SK-N-MC (cell line): ENCODE measurements at regions not wholly inside any gene's neighbourhood (a gene's known extent, or its start where the extent isn't known, plus 50 kb on each side); places are given as distances from the start of the nearest gene placed in this dataset.

Experiments used
- DNase-seq: peaks from one replicate; pipeline ENCODE4 v3.0.0-alpha.2; 2011; ENCODE audit warnings: low read depth, low spot score
- H3K27ac ChIP-seq: fragments of 200-600 bp; sonication (generic); 2 replicates; pipeline ENCODE4 v1.5.1; 2016; ENCODE audit warnings: mixed run types
- H3K36me3 ChIP-seq: fragments of 200-600 bp; sonication (generic); 2 replicates; pipeline ENCODE4 v1.6.1; 2017; ENCODE audit warnings: antibody characterized with exemption, low read length, mixed read lengths; ENCODE audit not compliant: insufficient read depth
- H3K4me3 ChIP-seq: fragments of 200-600 bp; sonication (generic); 2 replicates; pipeline ENCODE4 v1.5.1; 2016
- H3K9ac ChIP-seq: fragments of 200-600 bp; sonication (generic); 2 replicates; pipeline ENCODE4 v1.8.0; 2017; ENCODE audit warnings: mixed run types, mixed read lengths; ENCODE audit not compliant: insufficient read length
- H3K9me3 ChIP-seq: fragments of 200-600 bp; sonication (generic); 2 replicates; pipeline ENCODE4 v1.6.1; 2017; ENCODE audit warnings: low read depth, mild to moderate bottlenecking, antibody characterized with exemption, low read length, moderate library complexity, mixed read lengths
- EZH2 ChIP-seq: fragments of 200-600 bp; sonication (generic); IDR thresholded peaks from one replicate; pipeline ENCODE4 v1.6.1; 2017; ENCODE audit warnings: antibody characterized with exemption
- FOXP2 ChIP-seq: optimal IDR thresholded peaks from 2 replicates; pipeline ENCODE3; 2011; ENCODE audit warnings: mild to moderate bottlenecking, moderate library complexity; ENCODE audit not compliant: insufficient read depth; ENCODE audit errors: extremely low read length, control extremely low read depth
- POLR2AphosphoS5 ChIP-seq: IDR thresholded peaks from 2 replicates; pipeline ENCODE4 v1.6.1; 2012; ENCODE audit warnings: mild to moderate bottlenecking, low read depth, low read length, borderline replicate concordance

DNA sequence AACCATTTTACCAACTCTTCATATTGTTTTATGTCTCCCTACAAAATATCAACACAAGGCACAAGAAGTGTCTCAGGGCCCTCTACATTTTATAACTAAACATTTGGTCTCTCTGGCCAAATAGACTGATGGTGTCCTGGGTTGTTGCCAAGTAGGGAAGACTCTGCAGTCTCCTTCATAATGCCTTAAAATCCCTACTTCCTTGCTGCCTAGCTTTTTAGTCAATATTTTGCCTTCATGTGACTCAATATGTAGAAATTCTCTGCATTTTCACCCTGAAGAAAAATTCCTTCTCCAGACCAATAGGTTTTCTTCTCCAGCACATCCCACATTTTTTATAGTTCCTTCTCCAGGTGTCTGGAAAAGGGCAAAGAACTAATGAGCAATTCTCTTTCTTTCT lies 72.6 kb upstream of the IPO9 start:
- Histone ChIP-seq H3K27ac (peak overlapping the region; percentile 74), H3K9ac (no peak overlapping the region), H3K4me3 (no peak overlapping the region), H3K36me3 (no peaks in the 10 kb centered on the region), H3K9me3 (no peaks in the 10 kb centered on the region)
- DNase-seq, result no peak
- TF ChIP-seq POLR2AphosphoS5, result no peak
- no peak for TF ChIP-seq EZH2
- no peak for TF ChIP-seq FOXP2

DNA sequence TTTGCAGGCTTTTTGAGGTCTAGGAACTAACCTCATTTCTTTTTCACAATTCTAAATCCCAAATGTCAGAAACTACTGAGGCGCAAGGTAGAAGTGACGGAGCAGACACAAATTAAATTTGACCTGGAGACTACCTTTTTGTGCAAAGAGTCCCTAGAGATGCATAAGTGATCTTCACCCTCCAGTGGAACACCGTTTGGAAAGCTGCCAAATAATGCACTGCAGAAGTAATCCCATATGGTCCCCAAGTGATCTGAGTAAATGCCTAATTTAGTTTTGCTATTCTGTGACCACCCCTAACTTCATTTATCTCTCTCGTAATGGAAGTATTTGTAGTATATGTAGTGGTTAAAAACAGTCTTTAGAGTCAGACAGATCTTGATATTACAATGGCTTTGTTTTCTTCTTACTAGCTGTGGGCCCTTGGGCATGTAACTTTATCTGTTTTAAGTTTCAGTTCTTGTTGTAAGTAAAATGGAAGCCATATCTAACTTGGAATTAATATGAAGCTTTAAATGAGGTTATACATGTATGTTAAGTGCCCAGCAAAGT lies 70.4 kb upstream of the IPO9 start:
- TF ChIP-seq EZH2, result no peak
- TF ChIP-seq POLR2AphosphoS5, result no peak
- TF ChIP-seq FOXP2, result no peak
- Histone ChIP-seq H3K9ac (no peak overlapping the region), H3K27ac (peak overlapping the region; percentile 60)

DNA sequence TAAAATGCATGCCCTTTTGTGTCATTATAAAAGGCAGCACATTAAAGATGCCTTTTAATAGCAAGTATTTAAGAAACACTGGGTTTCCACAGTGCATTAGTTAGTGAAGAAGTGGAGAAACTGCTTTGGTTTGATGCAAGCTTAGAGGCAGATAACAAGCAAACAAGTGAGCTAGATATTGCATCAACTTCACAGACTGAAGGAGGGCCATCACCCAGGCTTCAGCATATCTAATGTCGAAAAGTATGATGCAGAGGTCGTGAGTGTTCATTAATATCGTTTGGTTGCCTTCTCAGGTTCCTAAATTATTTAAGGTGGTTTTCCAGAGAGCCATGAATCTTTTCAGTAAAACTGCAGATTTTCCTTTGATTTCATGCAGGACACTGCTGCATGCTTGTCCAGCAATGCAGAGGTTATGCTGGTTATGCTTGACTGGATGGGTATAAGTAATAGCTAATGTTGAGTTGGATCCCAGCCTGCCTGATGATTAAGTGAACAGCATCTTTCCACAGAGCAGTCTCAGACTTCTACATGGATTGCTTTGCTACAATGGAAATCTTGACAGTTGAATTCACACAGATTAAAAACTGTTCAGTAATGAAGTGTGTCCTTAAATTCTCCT lies 69.7 kb upstream of the IPO9 start:
- Histone ChIP-seq H3K9ac (no peak overlapping the region), H3K27ac (peak overlapping the region; percentile 60), H3K4me3 (0 out of 2 replicates have a peak overlapping the region, but pooled peaks have one; percentile 24), H3K36me3 (no peaks in the 10 kb centered on the region), H3K9me3 (no peaks in the 10 kb centered on the region)
- no peak for DNase-seq
- TF ChIP-seq EZH2, result no peak

More for the DNA sequence above, 70.4 kb upstream of the IPO9 start:
- no peak for DNase-seq
- Histone ChIP-seq H3K9me3 (no peaks in the 10 kb centered on the region), H3K4me3 (0 out of 2 replicates have a peak overlapping the region, but pooled peaks have one; percentile 24), H3K36me3 (no peaks in the 10 kb centered on the region)

DNA sequence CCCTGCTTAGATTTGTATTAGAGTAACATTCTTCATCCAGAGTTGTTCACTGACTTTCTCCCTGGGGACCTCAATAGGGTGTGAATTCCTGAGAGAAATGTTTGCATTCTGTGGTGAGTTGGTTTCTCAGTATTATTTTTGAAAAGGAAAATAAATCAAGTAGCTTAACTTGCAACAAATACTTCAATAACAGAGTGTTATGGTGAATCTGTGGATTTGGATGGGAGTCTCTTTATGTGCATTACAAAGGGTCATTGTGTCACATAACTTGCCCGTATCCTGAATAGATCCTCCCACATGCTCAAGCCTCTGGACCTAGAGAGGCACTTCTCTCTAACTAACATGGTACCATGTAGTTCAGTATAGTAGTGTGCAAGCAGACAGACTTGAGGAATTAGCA lies 68.4 kb upstream of the IPO9 start:
- no peaks in the 10 kb centered on the region for H3K36me3 ChIP-seq
- H3K9ac ChIP-seq, result no peak overlapping the region
- no peaks in the 10 kb centered on the region for H3K9me3 ChIP-seq
- no peak for DNase-seq
- no peak for TF ChIP-seq FOXP2
- no peak for TF ChIP-seq POLR2AphosphoS5
- TF ChIP-seq EZH2, result no peak
- H3K27ac ChIP-seq, result peak overlapping the region; percentile 80
- H3K4me3 ChIP-seq, result no peak overlapping the region

DNA sequence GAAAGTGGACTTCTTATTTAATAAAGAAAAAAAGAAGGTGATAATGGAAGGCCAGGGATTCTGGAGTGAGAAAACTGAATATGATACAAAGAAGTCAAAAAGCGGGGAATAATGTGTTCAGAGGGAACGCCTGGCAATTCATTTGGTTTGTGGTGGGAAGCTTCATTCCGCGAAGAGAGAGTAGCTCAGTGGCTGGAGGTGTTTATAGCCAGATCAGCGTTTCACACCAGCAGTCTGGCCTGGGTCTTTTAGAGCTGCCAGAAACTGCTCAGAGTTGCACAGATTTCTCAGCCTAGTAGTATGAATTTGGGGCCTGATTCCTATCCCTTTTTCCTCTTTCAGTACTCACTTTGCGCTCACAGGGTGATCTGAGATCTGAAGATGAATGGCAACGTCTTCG lies 67.8 kb upstream of the IPO9 start:
- TF ChIP-seq FOXP2 (no peak), EZH2 (no peak), POLR2AphosphoS5 (no peak)
- no peak overlapping the region for H3K9ac ChIP-seq
- H3K27ac ChIP-seq, result peak overlapping the region; percentile 80
- H3K4me3 ChIP-seq, result no peak overlapping the region
- no peaks in the 10 kb centered on the region for H3K9me3 ChIP-seq
- no peak for DNase-seq
- no peaks in the 10 kb centered on the region for H3K36me3 ChIP-seq

DNA sequence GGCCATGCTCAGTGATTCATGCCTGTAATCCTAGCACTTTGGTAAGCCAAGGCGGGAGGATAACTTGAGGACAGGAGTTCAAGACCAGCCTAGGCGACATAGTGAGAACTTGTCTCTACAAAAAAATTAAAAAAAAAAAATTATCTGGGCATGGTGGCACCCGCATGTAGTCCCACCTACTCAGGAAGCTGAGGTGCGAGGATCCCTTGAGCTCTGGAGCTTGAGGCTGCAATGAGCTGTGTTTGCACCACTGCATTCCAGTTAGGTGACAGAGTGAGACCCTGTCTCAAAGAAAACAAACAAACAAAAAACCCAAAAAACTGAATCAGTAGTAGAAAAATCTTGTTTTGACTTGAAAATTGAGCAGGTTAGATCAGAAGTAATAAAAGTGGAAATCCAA lies 67.1 kb upstream of the IPO9 start:
- H3K36me3 ChIP-seq, result no peaks in the 10 kb centered on the region
- H3K9me3 ChIP-seq, result no peaks in the 10 kb centered on the region
- TF ChIP-seq EZH2 (no peak), POLR2AphosphoS5 (no peak), FOXP2 (no peak)
- no peak for DNase-seq
- peak overlapping the region; percentile 99 for H3K27ac ChIP-seq
- no peak overlapping the region for H3K9ac ChIP-seq
- no peak overlapping the region for H3K4me3 ChIP-seq

DNA sequence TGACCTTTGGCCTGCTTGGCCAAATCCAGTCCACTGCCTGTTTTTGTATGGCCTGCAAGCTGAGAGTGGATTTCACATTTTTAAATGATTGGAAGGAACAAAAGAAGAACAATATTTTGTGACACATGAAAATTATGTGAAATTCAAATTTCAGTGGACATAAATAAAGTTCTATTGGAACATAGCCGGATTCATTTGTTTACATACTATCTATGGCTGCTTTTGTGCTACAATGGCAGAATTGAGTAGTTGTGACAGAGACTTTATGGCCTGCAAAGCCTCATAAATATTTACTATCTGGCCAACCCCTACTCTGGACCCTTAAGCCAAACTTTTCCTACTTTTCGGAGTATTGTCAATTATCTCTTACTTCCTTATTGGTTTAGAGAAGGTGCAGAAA lies 66.6 kb upstream of the IPO9 start:
- Histone ChIP-seq H3K9me3 (no peaks in the 10 kb centered on the region), H3K36me3 (no peaks in the 10 kb centered on the region), H3K27ac (peak overlapping the region; percentile 99), H3K9ac (no peak overlapping the region), H3K4me3 (peak overlapping the region; percentile 13; the same call in 1 of the 2 replicates)
- no peak for TF ChIP-seq FOXP2
- TF ChIP-seq POLR2AphosphoS5, result no peak
- TF ChIP-seq EZH2, result no peak
- no peak for DNase-seq

DNA sequence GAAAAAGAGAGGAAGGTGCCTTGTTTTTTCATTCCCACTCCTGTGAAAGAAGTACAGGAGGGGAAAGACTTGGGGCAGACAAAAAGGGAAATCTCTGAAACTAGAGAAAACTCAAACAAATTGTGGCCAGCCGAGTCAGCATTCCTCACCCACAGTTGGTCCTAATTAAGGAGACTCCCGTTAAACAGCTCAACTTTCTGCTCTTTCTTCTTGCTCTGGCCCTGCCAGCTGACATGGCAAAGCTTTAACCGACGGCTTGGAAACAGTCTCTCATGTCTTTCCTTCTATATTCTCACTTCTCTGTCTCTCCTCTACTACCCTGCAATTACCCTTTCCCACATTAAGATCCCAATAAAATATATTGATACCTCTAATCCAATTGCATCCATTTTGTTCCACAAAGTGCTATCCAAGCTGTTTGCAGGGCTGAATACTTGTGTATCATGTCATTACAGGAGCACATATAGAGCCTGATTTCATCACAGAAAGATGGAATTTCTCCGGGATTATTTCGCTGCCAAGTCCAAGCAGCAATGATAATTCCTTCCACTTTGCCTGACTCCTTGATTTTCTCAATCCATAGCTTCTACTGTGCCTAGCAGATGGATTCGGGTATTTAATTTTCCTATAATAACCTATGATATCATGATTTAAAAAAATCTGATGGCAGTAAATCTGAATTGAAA lies 65.4 kb upstream of the IPO9 start:
- Histone ChIP-seq H3K4me3 (peak overlapping the region; percentile 69), H3K9ac (peak overlapping the region; percentile 74), H3K27ac (peak overlapping the region; percentile 99), H3K9me3 (no peaks in the 10 kb centered on the region), H3K36me3 (no peaks in the 10 kb centered on the region)
- TF ChIP-seq POLR2AphosphoS5 (peak; percentile 39; the same call in 1 of the 2 replicates), FOXP2 (no peak), EZH2 (no peak)
- DNase-seq, result no peak

DNA sequence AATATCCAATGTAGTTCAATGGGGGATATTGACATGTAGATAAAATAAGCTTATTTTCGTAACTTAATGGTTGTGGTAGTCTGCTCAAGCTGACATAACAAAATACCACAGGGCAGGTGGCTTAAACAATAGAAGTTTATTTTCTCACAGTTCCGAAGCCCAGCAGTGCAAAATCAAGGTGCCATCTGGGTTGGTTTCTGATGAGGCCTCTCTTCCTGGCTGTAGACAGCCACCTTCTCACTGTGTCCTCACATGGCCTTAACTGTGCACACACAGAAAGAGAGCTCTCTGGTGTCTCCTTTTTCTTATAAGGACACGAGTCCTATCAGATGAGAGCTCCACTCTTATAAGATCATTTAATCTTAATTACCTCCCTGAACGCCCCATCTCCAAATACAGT lies 64.8 kb upstream of the IPO9 start:
- Histone ChIP-seq H3K4me3 (peak overlapping the region; percentile 69), H3K9me3 (no peaks in the 10 kb centered on the region), H3K9ac (peak overlapping the region; percentile 74), H3K36me3 (no peaks in the 10 kb centered on the region), H3K27ac (peak overlapping the region; percentile 99)
- no peak for DNase-seq
- TF ChIP-seq POLR2AphosphoS5, result no peak
- TF ChIP-seq EZH2, result no peak
- no peak for TF ChIP-seq FOXP2
